Smooth muscle cell (in vitro differentiated cells): ENCODE measurements at regions not wholly inside any gene's neighbourhood (a gene's known extent, or its start where the extent isn't known, plus 50 kb on each side); places are given as distances from the start of the nearest gene placed in this dataset.

ENCODE experiments used
- DNase-seq: peaks from one replicate; lab custom pipeline; 2025; ENCODE audit not compliant: unreplicated experiment; lab: John Stamatoyannopoulos, UW
- H2AFZ ChIP-seq: fragments of 200-600 bp; sonication (generic); 2 replicates; pipeline ENCODE4 v1.6.0; 2016; ENCODE audit warnings: antibody characterized with exemption, low read depth, mild to moderate bottlenecking
- H3F3A ChIP-seq: fragments of 200-600 bp; sonication (generic); 2 replicates; pipeline ENCODE4 v1.6.0; 2017; ENCODE audit warnings: antibody characterized with exemption, low read depth
- H3K27ac ChIP-seq: fragments of 200-600 bp; sonication (generic); 2 replicates; pipeline ENCODE4 v1.5.1; 2016; ENCODE audit warnings: low read depth, mild to moderate bottlenecking
- H3K27me3 ChIP-seq: fragments of 200-600 bp; sonication (generic); 2 replicates; pipeline ENCODE4 v1.6.1; 2016; ENCODE audit warnings: low read depth, mild to moderate bottlenecking
- H3K36me3 ChIP-seq: fragments of 200-600 bp; sonication (generic); 2 replicates; pipeline ENCODE4 v1.5.1; 2016; ENCODE audit warnings: low read depth
- H3K4me1 ChIP-seq: fragments of 200-600 bp; sonication (generic); 2 replicates; pipeline ENCODE4 v1.5.1; 2016; ENCODE audit warnings: low read depth
- H3K4me2 ChIP-seq: fragments of 200-600 bp; sonication (generic); 2 replicates; pipeline ENCODE4 v1.6.0; 2016; ENCODE audit warnings: mild to moderate bottlenecking
- H3K4me3 ChIP-seq: fragments of 200-600 bp; sonication (generic); 2 replicates; pipeline ENCODE4 v1.5.1; 2016; ENCODE audit warnings: mild to moderate bottlenecking
- H3K79me2 ChIP-seq: fragments of 200-600 bp; sonication (generic); 2 replicates; pipeline ENCODE4 v1.6.0; 2016; ENCODE audit warnings: low read depth, mild to moderate bottlenecking
- H3K9ac ChIP-seq: fragments of 200-600 bp; sonication (generic); 2 replicates; pipeline ENCODE4 v1.6.0; 2016; ENCODE audit warnings: low read depth
- H3K9me3 ChIP-seq: fragments of 200-600 bp; sonication (generic); replicated peaks from 2 replicates; pipeline ENCODE4 v1.5.1; 2016; ENCODE audit warnings: low read depth
- H4K20me1 ChIP-seq: fragments of 200-600 bp; sonication (generic); 2 replicates; pipeline ENCODE4 v1.6.0; 2016; ENCODE audit warnings: low read depth
- WGBS: methylation state at CpG from one replicate; pipeline ENCODE4 v1.1.7; 2016; ENCODE audit warnings: low lambda C conversion rate; 5-methylcytosine and 5-hydroxymethylcytosine counted together
- TF ChIP-seq, protein P1 (sequence below): fragments of 200-600 bp; sonication (generic); IDR thresholded peaks from 2 replicates; pipeline ENCODE4 v1.5.1; 2017; ENCODE audit warnings: borderline replicate concordance, mild to moderate bottlenecking, antibody characterized with exemption; ENCODE audit not compliant: insufficient read depth, poor library complexity, severe bottlenecking

DNA sequence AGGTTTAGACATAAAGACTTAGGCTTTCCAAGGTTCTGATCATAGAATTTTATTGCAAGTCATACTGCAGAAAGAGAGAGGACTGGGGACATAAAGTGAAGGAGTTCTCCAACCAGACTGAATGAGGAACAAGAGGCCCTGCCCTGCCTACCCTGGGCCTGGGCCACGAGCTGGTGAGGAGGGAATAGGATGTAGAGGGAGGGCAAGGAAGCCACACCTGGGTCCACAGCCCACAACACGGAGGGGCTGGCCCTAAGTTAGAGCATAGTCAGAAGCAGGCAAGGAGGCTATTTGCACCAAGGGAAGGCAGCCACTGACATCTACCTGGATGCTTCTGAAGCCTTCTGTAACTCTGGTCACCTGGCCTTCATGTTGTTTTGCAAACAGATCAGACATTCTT, 82.2 kb upstream of the CXCL12 start:
- no peaks in the 10 kb centered on the region for H3K27me3 ChIP-seq
- no peak overlapping the region for H3K4me2 ChIP-seq
- H3K4me3 ChIP-seq, result no peak overlapping the region
- H3K27ac ChIP-seq, result no peak overlapping the region
- H3K9me3 ChIP-seq, result no peaks in the 10 kb centered on the region
- no peak for DNase-seq
- no peaks in the 10 kb centered on the region for H3K36me3 ChIP-seq
- no peaks in the 10 kb centered on the region for H3K79me2 ChIP-seq
- H3K4me1 ChIP-seq, result no peaks in the 10 kb centered on the region
- no peaks in the 10 kb centered on the region for H4K20me1 ChIP-seq
- H2AFZ ChIP-seq, result no peak overlapping the region
- H3K9ac ChIP-seq, result no peak overlapping the region
- TF ChIP-seq, protein P1, sequence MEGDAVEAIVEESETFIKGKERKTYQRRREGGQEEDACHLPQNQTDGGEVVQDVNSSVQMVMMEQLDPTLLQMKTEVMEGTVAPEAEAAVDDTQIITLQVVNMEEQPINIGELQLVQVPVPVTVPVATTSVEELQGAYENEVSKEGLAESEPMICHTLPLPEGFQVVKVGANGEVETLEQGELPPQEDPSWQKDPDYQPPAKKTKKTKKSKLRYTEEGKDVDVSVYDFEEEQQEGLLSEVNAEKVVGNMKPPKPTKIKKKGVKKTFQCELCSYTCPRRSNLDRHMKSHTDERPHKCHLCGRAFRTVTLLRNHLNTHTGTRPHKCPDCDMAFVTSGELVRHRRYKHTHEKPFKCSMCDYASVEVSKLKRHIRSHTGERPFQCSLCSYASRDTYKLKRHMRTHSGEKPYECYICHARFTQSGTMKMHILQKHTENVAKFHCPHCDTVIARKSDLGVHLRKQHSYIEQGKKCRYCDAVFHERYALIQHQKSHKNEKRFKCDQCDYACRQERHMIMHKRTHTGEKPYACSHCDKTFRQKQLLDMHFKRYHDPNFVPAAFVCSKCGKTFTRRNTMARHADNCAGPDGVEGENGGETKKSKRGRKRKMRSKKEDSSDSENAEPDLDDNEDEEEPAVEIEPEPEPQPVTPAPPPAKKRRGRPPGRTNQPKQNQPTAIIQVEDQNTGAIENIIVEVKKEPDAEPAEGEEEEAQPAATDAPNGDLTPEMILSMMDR, result no peak
- 84% methylated on average over 2 of the region's 2 CpGs for WGBS
- no peaks in the 10 kb centered on the region for H3F3A ChIP-seq

DNA sequence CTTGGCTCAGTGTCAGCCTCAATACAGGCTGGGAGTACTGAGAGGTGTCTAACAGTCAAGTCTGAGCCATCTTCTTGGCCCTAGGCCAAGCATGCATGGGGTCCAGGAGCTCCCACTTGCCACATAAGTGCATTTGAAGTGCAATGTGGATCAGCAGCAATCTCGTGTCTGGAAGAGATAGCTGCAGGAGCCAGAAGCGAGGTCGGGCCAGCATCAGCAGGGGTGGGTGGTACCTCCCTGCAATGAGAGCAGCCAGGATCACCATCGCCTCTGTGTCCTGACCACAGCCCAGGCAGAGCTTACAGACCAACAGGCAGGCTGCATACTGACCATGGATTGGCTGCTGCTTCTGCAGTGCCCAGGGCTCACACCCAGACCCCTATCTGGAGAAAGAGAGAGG, 83.0 kb upstream of the CXCL12 start:
- Histone ChIP-seq H3K27me3 (no peaks in the 10 kb centered on the region), H3K4me2 (no peak overlapping the region), H3K27ac (no peak overlapping the region), H3K9me3 (no peaks in the 10 kb centered on the region), H2AFZ (no peak overlapping the region), H3K79me2 (no peaks in the 10 kb centered on the region), H3K4me1 (no peaks in the 10 kb centered on the region), H4K20me1 (no peaks in the 10 kb centered on the region), H3K4me3 (no peak overlapping the region), H3K9ac (no peak overlapping the region), H3F3A (no peaks in the 10 kb centered on the region), H3K36me3 (no peaks in the 10 kb centered on the region)
- no peak for DNase-seq
- WGBS, result 78% methylated on average over 4 of the region's 4 CpGs
- TF ChIP-seq, protein P1, result no peak

DNA sequence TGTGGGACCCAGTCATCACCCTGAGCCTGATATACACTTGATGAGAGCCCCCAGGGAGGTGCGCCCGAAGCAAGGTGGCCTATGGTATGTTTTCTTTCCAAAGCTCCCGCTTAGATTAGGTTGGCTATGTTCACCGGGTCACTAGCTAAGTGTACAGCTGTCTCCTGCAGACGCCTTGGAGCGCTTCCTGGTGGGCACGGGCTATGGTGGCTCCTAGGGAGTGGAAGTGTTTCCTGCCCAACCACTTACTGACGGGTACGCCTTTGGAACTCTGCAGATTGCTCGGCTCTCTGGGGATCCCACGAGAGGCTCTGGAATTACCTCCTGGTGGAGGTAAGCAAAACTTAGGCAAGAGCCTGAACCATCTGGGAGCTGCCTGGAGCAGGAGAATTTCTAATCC, 83.6 kb upstream of the CXCL12 start:
- H3K9ac ChIP-seq, result no peak overlapping the region
- H3K27ac ChIP-seq, result no peak overlapping the region
- H3F3A ChIP-seq, result no peaks in the 10 kb centered on the region
- H3K4me2 ChIP-seq, result no peak overlapping the region
- no peaks in the 10 kb centered on the region for H4K20me1 ChIP-seq
- H3K4me1 ChIP-seq, result no peaks in the 10 kb centered on the region
- no peaks in the 10 kb centered on the region for H3K27me3 ChIP-seq
- H3K79me2 ChIP-seq, result no peaks in the 10 kb centered on the region
- TF ChIP-seq, protein P1, result no peak
- no peak overlapping the region for H2AFZ ChIP-seq
- H3K4me3 ChIP-seq, result no peak overlapping the region
- 92% methylated on average over 11 of the region's 11 CpGs for WGBS
- H3K9me3 ChIP-seq, result no peaks in the 10 kb centered on the region
- DNase-seq, result no peak
- no peaks in the 10 kb centered on the region for H3K36me3 ChIP-seq

DNA sequence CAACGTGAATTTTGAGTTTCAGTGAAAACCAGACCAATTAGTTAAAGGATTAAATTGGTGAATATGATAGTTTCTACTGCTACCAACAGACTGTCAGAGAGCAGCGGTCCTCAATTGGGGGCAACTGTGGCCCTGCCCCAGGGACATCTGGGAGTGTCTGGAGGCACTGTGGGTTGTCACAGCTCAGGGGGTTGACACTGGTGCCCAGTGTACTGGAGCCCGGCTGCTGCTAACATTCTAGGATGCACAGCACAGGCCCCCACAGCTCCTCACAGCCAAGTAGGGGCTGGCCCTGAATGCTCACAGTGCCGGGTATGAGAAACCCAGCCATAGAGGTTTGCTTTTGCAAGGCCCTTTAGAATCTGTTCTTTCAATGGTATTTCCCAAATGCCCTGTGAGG, 84.1 kb upstream of the CXCL12 start:
- Histone ChIP-seq H3K4me1 (no peaks in the 10 kb centered on the region), H3K9me3 (no peaks in the 10 kb centered on the region)

More for the DNA sequence above, 84.1 kb upstream of the CXCL12 start:
- Histone ChIP-seq H3K4me2 (no peak overlapping the region), H3K9ac (no peak overlapping the region), H2AFZ (no peak overlapping the region), H4K20me1 (no peaks in the 10 kb centered on the region), H3K36me3 (no peaks in the 10 kb centered on the region), H3K79me2 (no peaks in the 10 kb centered on the region), H3K4me3 (no peak overlapping the region), H3K27ac (no peak overlapping the region), H3K27me3 (no peaks in the 10 kb centered on the region), H3F3A (no peaks in the 10 kb centered on the region)
- 94% methylated on average over 4 of the region's 4 CpGs for WGBS
- TF ChIP-seq, protein P1, result no peak
- no peak for DNase-seq
